GM19239 (cell line): ENCODE measurements at regions not wholly inside any gene's neighbourhood (a gene's known extent, or its start where the extent isn't known, plus 50 kb on each side); places are given as distances from the start of the nearest gene placed in this dataset.
"Not testable (repeated sequence)": the region's sequence is repeated elsewhere in the genome, so short reads cannot be mapped to it uniquely, and the experiment has no call there.

Source experiments
- DNase-seq: peaks from one replicate; pipeline ENCODE4 v3.0.0; 2011; ENCODE audit warnings: low spot score; ENCODE audit not compliant: insufficient read length
- FAIRE-seq: peaks from 2 replicates; lab custom pipeline; 2011; peaks lifted over from hg19 to GRCh38; lab: Jason Lieb, UNC

DNA sequence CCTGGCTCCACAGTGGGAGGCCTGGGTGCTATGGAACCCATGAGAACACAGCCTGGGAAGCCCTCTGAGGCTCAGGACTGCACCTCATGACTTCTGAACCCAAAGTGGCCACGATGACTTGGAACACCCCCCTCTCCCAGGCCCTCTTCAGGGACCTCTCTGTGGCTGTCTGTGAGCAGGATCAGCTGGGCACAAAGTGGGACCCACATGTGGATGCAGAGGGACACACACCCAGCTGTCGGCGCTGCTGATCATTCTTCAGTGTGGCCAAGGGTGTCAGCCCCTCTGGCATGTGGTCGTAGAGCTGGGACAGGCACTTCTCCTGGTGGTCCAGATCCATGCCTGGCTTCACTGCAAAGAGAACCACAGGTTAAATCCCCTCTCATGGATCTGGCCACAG, 293.2 kb downstream of the GOLGA6L6 start:
- FAIRE-seq = not testable (repeated sequence)

DNA sequence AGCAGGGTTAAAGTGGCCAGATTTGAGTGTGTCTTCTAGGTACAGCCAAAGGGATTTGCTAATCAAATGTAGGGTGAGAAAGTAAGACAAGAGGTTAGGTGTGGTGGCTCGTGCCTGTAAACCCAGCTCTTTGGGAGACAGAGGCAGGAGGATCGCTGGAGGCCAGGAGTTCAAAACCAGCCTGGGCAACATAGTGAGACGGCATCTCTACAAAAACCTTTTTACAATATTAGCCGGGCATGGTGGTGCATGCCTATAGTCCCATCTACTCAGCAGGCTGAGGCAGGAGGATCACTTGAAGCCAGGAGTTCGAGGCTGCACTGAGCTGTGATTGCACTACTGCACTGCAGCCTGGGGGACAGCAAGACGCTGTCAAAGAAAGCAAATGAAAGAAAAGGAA, 294.5 kb downstream of the GOLGA6L6 start:
- not testable (repeated sequence) for FAIRE-seq, DNase-seq

More for the DNA sequence above, 293.2 kb downstream of the GOLGA6L6 start:
- not testable (repeated sequence) for DNase-seq

DNA sequence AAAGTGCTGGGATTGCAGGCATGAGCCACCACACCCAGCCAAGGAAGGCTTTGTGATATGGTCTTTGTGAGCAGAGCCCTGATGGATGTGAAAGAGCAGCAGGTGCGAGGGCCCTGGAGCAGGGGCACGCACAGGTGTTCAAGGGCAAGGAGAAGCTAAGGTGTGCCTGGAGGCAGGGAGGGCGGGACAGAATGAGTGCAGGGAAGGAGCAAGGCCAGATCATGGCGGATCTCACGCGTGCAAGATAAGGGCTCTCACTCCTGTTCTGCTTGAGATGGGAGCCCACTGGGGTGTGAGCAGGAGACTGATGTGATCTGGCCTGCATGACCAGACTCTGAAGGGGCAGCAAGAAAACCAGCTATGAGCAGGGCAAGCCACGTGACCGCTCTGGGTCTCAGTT, 295.0 kb downstream of the GOLGA6L6 start:
- DNase-seq, FAIRE-seq: not testable (repeated sequence)

DNA sequence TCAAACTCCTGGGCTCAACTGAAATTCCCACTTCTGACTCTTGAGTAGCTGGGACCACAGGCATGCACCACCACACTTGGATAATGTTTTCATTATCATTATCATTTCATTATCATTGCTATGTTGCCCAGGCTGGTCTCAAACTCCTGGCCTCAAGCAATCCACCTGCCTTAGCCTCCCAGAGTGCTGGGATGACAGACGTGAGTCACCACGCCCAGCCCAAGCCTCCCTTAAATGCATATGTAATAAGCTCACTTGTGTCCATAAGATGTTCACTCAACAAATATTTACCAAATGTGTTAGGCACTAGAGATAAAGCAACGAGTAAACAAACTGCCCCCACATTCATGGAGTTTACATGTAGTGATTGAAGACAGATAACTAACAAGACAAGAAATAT, 295.7 kb downstream of the GOLGA6L6 start:
- not testable (repeated sequence) for DNase-seq, FAIRE-seq

DNA sequence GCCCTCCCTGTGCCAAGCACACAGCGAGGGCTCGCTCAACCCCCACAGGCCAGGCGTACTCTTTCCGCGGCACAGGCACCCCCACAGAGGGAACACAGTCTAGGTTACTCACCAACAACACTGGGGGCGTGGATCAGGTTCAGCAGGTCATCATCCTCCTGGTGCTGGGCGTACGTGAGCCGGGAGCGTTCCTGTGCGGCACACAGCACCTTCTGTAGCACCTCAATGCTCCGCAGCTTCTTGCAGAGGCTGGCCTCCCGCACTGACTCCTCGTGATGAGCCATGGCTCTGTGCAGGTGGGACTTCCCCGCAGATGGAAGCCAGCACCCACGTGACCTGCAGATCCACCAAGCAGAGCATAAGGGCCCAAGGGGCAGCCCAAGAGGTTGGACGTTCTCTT, 296.8 kb downstream of the GOLGA6L6 start:
- not testable (repeated sequence) for FAIRE-seq

DNA sequence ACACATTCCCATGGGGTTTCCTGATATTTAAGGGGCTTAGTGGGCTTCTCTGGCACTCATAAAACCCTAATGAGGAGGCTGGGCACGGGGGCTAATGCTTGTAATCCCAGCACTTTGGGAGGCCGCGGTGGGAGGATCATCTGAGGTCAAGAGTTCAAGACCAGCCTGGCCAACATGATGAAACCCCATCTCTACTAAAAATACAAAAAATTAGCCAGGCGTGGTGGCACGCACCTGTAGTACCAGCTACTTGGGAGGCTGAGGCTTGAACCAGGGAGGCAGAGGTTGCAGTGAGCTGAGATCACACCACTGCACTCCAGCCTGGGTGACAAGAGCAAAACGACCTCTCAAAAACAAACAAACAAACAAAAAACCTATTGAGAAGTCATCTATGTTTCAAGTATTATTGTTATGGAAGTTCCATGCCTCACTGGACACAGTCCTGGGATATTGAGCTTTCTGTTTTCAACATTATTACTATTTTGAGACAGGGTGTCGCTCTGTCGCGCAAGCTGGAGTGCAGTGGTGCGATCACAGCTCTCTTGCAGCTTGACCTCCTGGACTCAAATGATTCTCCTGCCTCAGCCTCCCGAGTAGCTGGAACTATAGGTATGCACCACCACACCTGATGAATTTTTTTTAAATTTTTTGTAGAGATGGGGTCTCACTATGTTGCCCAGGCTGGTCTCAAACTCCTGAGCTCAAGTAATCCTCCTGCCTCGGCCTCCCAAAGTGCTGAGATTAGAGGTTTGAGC, 297.9 kb downstream of the GOLGA6L6 start:
- not testable (repeated sequence) for FAIRE-seq, DNase-seq

More for the DNA sequence above, 296.8 kb downstream of the GOLGA6L6 start:
- DNase-seq = not testable (repeated sequence)

DNA sequence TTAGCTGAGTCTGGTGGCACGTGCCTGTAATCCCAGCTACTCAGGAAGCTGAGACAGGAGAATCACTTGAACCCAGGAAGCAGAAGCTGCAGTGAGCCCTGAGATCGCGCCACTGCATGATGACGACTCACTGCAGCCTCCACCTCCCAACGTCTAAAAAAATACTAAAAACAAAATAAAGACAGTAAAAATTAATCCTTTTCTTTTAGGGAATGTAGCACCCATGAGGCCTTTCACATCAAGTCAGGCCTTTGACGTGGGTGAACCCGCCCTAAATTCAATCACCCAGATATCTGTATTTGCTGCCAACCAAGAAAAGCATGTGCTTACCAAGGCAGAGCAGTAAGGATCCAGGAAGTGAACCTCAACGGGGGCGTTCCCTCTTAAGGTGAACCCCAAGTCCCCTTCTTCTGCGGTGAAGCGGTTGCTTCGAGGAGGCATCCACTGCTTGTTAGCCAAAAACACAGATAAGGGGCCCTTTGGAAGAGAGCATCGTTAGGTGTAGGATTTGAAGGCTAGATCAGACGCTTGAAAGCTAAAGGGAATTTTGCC, 301.2 kb downstream of the GOLGA6L6 start:
- FAIRE-seq, DNase-seq: not testable (repeated sequence)

DNA sequence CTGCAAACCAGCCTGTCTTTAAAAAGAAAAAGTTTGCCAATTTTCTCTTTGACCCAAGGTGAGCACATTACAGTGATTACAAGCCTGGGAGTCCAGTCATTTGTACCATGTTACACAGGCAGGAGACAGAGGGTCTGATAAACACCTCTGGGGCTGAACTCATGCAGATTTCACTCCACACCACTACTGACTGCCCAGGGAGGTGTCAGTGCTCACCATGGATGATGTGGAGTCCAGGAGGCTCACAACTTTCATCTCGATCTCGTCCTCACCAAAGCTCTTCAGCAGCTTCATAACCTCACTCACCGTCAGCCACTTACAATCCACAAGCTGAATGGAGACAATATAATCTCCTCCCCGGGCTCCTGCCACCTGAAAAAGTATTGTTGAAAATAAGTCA, 302.4 kb downstream of the GOLGA6L6 start:
- FAIRE-seq, DNase-seq: not testable (repeated sequence)

DNA sequence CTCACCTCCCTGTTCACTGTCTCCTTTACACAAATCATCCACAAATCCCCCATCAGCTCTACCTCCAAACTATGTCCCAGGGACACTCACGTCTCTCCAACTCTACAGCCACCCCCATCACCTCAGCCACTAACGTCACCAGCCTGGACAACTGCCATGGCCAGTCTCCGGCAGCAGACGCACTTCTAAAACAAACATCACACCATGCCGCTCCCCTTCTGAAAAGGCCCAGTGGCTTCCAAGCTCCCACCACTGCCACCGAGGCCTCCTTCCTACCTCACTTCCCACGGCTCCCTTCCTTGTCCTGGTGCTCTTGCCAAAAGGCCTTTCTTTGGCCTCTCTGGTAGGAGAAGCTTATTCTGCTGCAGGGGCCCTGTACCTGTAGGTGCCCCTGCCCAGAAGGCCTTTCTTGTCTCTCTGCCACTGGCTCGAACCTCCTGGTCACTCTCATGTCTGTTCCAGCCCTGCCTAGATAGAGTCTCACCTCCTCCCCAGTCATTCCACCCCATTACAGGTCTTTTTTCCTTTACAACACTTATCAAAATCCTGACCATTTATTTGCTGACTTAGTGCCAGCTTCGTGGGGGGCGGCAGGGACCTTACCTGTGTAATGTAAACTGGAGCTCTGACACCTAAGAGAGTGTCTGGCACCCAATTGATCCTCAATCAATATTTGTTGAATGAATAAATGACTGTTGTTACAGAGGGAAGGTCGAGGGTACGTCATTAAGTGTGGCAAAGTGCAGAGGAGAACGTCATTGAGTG, 304.2 kb downstream of the GOLGA6L6 start:
- FAIRE-seq, DNase-seq: not testable (repeated sequence)

DNA sequence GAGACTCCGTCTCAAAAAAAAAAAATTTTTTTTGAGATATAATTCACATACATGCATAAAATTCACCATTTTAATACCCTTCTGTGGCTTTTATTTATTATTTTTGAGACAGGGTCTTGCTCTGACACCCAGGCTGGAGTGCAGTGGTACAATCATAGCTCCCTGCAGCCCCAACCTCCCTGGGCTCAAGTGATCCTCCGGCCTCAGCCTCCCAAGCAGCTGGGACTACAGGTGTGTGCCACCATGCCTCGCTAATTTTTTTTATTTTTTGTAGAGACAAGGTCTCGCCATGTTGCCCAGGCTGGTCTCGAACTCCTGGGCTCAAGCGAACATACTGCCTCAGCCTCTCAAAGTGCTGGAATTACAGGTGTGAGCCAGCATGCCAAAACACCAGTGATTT, 305.9 kb downstream of the GOLGA6L6 start:
- not testable (repeated sequence) for FAIRE-seq, DNase-seq

DNA sequence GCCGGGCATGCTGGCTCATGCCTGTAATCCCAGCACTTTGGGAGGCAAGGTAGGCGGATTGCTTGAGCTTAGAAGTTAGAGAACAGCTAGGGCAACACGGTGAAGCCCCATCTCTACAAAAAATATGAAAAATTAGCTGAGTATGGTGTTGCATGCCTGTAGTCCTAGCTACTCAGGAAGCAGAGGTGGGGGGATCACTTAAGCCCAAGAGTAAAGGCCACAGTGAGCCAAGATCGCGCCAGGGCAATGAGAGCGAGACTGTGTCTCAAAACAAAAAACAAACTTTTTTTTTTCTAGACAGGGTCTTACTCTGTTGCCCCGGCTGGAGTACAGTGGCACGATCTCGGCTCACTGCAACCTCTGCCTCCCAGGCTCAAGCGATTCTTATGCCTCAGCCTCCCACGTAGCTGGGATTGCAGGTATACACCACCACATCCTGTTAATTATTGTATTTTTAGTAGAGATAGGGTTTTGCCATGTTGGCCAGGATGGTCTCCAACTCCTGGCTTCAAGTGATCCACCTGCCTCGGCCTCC, 307.5 kb downstream of the GOLGA6L6 start:
- not testable (repeated sequence) for FAIRE-seq, DNase-seq

DNA sequence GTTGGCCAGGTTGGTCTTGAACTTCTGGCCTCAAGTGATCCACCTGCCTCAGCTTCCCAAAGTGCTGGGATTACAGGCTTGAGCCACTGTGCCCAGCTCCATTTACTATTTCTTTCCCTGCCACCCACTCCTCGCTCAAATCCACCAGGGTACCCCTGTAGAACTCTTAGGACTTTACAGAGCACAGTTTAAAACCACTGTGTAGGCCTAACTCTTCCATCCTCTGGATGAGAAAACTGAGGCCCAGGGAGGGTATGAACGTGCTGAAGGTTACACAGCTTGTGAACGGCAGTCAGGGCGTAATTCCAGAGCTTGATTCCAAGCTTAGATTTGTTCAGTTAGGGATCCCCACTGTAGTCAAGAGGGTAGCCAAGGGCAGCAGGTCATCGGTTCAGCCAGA, 309.1 kb downstream of the GOLGA6L6 start:
- DNase-seq, FAIRE-seq: not testable (repeated sequence)

DNA sequence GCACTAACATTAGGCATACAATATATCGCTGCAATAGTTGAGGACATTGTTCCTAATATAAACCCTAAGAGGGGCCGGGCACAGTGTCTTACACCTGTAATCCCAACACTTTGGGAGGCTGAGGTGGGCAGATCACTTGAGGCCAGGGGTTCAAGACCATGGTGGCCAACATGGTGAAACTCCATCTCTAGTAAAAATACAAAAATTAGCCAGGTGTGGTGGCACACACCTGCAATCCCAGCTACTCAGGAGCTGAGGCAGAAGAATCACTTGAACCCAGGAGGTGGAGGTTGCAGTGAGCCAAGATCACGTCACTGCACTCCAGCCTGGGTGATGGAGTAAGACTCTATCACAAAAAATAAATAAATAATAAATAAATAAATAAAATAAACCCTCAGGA, 310.9 kb downstream of the GOLGA6L6 start:
- FAIRE-seq, DNase-seq: not testable (repeated sequence)

DNA sequence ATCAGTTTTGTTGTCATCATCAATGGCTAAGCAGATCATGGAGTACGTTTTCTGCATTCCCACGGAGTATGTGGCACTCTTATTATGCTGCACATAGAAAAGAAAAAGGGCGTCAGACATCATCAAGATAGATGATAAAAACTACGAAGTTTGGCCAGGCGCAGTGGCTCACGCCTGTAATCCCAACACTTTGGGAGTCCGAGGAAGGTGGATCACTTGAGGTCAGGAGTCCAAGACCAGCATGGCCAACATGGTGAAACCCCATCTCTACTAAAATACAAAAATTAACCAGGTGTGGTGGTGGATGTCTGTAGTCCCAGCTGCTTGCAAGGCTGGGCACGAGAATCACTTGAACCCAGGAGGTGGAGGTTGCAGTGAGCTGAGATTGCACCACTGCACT, 312.8 kb downstream of the GOLGA6L6 start:
- not testable (repeated sequence) for DNase-seq, FAIRE-seq

DNA sequence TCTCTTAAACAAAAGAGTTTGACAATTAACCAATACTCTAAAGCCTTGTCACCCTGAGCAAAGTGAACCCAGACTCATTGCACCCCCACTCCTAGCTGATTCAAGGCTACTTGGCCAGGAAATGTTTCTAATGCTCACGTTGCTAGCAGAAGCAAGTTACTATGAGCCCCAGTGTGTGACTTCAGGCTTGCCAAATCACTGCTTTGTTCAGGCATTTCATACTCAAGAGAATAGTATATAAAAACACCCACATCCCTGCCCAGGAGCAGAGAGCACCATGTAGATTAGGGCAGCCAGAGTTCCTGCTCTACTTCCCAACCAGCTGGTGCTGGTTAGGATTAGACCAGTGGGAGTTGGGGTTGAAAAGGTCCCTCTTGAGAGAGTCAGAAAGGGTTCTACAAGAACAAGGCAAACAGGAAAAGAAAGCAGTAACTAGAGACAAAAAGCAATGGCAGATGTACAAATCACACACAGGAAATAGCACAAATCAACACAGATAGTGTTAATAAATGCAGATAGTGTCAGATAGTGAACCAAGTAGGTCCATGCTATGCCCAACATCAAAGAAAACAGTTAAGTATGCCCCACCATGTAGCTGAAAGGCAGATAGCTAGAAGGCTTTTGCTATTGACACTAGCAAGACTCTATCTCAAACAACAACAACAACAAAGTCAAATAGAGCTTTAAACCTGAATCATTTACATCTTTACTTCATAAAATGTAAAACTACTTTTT, 314.3 kb downstream of the GOLGA6L6 start:
- DNase-seq, FAIRE-seq: not testable (repeated sequence)

DNA sequence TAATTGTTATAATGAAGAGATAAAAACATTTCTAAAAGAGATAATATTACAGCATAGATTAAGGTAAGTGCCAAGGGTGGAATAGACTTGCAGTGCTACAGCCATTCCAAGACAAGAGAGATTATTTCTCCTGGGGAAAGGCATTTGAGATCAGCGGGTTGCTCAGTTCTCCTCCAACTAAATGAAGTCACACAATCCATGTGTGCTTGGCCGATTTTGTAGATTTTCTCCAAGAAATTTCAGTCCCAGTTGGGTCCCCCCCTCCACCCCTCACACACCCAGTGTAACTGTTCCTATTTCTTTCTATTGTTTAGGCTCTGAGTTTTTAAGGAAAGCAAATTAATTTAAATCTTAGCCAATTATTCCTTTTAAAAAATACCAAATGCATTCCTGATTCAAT, 315.1 kb downstream of the GOLGA6L6 start:
- not testable (repeated sequence) for FAIRE-seq, DNase-seq

DNA sequence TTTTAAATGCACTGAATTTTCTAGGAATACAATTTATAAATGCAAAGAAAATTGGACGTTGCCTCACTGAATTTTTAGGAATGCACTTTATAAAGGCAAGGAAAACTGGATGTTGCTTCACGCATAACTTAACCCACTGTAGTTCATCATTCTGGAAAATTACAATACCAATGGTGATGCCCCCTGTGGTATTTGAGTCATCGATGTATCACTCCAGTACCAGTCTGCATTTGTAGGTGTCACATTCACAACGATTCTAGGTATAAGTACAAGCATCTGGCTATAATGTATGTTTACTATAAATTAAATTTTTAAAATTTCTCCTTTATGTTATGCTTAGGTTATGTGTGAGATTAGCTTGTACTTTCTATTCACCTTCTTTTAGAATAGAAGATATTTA, 320.5 kb downstream of the GOLGA6L6 start:
- not testable (repeated sequence) for DNase-seq, FAIRE-seq

DNA sequence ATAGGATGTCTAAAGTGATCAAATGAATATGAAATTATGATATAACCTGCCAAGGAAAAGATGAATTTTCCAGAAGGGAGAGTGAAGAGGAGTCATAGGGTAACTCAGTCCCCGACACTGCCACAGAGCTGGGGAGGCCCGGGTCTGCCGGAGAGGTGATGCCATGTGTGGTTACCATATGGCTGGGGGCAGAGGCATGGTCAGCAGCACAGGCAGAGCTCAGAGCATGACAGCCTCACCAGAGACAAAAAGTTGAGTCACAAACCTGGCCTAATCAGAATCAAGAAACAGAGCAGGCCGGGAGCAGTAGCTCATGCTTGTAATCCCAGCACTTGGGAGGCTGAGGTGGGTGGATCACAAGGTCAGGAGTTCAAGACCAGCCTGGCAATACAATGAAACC, 322.4 kb downstream of the GOLGA6L6 start:
- FAIRE-seq, DNase-seq: not testable (repeated sequence)

DNA sequence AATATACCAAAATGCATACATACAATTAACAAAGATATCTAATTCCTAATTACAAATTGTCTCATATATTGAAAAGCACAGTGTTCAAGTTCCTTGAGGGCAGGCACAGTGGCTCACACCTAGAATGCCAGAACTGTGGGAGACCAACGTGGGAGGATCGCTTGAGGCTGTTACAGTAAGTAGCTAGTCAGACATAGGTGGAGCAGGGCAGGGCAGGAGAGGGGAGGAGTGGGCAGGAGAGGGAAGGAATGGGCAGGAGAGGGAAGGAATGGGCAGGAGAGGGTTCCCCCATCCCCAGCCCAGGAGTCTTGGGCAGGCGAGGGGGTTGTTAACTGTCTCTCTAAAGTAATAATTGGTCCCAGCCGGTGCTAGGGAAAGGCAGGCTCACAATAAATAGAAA, 325.9 kb downstream of the GOLGA6L6 start:
- not testable (repeated sequence) for FAIRE-seq, DNase-seq

DNA sequence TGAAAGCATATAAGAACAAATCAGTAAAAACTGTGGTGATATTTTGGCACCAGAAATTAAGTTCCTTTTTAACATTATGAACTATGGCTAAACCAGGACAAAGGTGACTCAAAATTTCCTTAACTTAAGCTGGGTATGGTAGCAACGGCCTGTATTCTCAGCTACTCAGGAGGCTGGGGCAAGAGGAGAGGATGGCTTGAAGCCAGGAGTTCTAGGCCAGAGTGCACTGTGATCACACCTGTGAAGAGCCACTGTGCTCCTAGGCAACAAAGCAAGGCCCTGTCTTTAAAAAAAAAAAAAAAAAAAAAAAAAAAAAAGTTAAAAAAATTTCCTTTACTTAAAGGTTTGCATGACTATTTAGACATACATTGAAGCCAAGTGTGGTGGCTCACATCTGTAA, 327.5 kb downstream of the GOLGA6L6 start:
- not testable (repeated sequence) for DNase-seq, FAIRE-seq
